ENCODE measurements at regions not wholly inside any gene's neighbourhood (a gene's known extent, or its start where the extent isn't known, plus 50 kb on each side); places are given as distances from the start of the nearest gene placed in this dataset.

GRCh38 chr12:125353871-125354270 is 288.6 kb downstream of the AACS start:
- no peak for TF ChIP-seq CTCF (IDR thresholded peaks at IDR 0.05)
- TF ChIP-seq ZFX (IDR thresholded peaks at IDR 0.05; ENCODE audit: borderline replicate concordance): no peak
